ENCODE measurements at regions not wholly inside any gene's neighbourhood (a gene's known extent, or its start where the extent isn't known, plus 50 kb on each side); places are given as distances from the start of the nearest gene placed in this dataset.

DNA sequence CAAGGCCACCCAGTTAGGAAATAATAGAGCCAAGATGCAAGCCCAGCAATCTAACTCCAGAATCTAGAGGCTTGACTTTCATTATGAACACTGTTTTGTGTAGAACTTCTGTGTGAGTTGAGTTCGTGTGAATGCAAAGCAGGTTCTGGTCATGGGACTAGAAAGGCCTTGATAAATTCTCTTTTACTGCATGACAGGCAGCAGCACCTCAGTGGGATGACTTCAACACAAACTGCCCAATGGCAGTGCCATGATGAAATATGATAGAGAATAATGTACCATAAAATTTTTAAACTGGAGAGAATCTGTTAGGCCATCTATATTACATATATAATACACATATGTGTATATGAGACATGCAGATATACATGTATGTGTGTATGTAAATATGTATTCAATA is 214.5 kb downstream of the KLF5 start:
- no peaks in the 10 kb centered on the region for H3K9me3 ChIP-seq
- H3K4me1 ChIP-seq, result no peaks in the 10 kb centered on the region
- no peak overlapping the region for H3K27ac ChIP-seq
- DNase-seq (no peak), ATAC-seq (no peak)
- no peaks in the 10 kb centered on the region for H3K27me3 ChIP-seq
- H3K36me3 ChIP-seq, result no peaks in the 10 kb centered on the region
- TF ChIP-seq, protein P1, sequence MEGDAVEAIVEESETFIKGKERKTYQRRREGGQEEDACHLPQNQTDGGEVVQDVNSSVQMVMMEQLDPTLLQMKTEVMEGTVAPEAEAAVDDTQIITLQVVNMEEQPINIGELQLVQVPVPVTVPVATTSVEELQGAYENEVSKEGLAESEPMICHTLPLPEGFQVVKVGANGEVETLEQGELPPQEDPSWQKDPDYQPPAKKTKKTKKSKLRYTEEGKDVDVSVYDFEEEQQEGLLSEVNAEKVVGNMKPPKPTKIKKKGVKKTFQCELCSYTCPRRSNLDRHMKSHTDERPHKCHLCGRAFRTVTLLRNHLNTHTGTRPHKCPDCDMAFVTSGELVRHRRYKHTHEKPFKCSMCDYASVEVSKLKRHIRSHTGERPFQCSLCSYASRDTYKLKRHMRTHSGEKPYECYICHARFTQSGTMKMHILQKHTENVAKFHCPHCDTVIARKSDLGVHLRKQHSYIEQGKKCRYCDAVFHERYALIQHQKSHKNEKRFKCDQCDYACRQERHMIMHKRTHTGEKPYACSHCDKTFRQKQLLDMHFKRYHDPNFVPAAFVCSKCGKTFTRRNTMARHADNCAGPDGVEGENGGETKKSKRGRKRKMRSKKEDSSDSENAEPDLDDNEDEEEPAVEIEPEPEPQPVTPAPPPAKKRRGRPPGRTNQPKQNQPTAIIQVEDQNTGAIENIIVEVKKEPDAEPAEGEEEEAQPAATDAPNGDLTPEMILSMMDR (IDR thresholded peaks at IDR 0.05), result no peak
- no peak overlapping the region for H3K4me3 ChIP-seq
- intact Hi-C loops (cut with DNase I), result no loop called here

DNA sequence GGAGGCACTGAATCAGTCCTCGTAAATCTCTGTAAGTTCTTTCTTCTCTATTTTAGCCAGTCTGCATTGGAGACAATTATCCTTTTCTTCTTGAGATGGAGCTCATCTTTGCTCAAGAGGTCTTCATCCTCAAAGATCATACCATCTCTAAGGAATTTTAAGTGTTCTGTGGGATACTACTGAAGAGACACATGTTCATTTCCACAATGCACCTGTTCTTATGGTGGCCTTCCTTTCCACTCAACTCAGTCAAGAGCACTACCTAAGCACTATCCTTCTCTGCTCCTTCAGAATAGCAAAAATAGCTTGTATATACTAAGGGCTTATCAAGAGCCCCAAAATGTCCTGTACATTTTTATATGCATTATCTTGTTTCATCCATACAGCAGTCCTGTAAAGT is 214.0 kb downstream of the KLF5 start:
- Histone ChIP-seq H3K27ac (no peak overlapping the region), H3K4me1 (no peaks in the 10 kb centered on the region), H3K27me3 (no peaks in the 10 kb centered on the region), H3K9me3 (no peaks in the 10 kb centered on the region), H3K4me3 (no peak overlapping the region), H3K36me3 (no peaks in the 10 kb centered on the region)
- TF ChIP-seq, protein P1 (IDR thresholded peaks at IDR 0.05), result no peak
- intact Hi-C loops (cut with DNase I), result no loop called here
- no peak for DNase-seq
- ATAC-seq, result no peak

GRCh38 chr13:73268306-73268705 is 209.5 kb downstream of the KLF5 start:
- TF ChIP-seq, protein P1 (IDR thresholded peaks at IDR 0.05), result no peak
- H3K9me3 ChIP-seq, result no peaks in the 10 kb centered on the region
- no peak for ATAC-seq
- no peak overlapping the region for H3K27ac ChIP-seq
- H3K27me3 ChIP-seq, result no peaks in the 10 kb centered on the region
- intact Hi-C loops (cut with DNase I), result no loop called here
- H3K4me1 ChIP-seq, result no peaks in the 10 kb centered on the region
- no peak overlapping the region for H3K4me3 ChIP-seq
- DNase-seq, result no peak
- H3K36me3 ChIP-seq, result no peaks in the 10 kb centered on the region

DNA sequence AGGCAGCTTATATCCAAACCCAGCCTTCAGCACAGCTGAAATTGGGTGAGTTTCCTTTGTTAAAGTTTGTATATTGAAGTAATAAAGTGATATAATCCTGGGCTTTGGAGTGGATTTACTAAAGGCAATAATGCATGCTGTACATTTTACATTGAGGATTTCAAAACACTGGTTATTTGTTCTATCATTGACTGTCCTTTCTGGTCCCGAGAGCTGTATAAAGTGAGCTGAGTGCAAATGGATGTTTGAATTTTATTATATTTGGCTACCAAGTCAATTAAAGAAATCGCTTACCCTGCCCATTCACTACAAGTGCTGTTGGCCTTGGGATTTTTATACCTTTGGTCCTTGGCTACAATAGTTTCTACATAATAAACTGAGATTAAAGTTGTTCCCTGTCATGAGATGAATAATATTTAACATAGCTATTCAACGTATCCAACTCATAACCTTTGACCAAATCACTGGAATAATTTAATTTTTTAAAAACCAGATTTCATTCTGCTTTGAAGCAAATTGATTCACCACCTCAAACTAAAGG is 207.9 kb downstream of the KLF5 start:
- Histone ChIP-seq H3K27me3 (no peaks in the 10 kb centered on the region), H3K36me3 (no peaks in the 10 kb centered on the region), H3K27ac (no peak overlapping the region), H3K4me1 (no peaks in the 10 kb centered on the region), H3K9me3 (no peaks in the 10 kb centered on the region), H3K4me3 (no peak overlapping the region)
- TF ChIP-seq, protein P1 (IDR thresholded peaks at IDR 0.05), result no peak
- ATAC-seq (no peak), DNase-seq (no peak)
- intact Hi-C loops (cut with DNase I), result no loop called here

DNA sequence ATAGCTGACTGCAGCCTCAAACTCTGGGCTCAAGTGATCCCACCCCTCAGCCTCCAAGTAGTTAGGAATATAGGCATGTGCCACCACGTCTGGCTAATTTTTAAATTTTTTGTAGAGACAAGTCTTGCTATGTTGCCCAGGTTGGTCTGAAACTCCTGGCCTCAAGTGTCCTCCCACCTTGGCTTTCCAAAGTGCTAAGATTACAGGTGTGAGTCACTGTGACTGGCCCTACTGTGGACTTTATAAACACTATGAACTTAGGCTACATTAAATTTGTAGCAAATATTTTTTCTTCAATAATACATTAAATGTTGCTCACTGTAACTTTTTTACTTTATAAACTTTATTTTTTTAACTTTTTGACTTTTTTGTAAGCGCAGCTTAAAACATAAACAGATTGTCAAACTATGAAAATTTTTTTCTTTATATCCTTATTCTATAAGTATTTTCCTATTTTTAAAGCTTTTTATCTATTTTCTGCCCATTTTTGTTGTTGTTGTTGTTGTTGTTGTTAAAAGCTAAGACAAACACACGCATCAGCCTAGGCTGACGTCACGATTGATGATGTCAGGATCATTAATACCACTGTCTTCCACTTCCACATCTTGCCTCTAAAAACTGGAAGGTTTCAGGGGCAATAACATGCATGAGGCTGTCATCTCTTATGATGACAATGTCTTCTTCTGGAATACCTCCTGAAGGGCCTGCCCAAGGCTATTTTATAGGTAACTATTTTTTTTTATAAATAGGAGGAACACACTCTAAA is 204.2 kb downstream of the KLF5 start:
- Histone ChIP-seq H3K9me3 (no peaks in the 10 kb centered on the region), H3K36me3 (no peaks in the 10 kb centered on the region), H3K27me3 (no peaks in the 10 kb centered on the region), H3K4me3 (no peak overlapping the region), H3K4me1 (no peaks in the 10 kb centered on the region), H3K27ac (no peak overlapping the region)
- TF ChIP-seq, protein P1 (IDR thresholded peaks at IDR 0.05), result no peak
- intact Hi-C loops (cut with DNase I), result no loop called here
- ATAC-seq (no peak), DNase-seq (no peak)

Data from upper lobe of right lung (tissue), 1 donor.